ENCODE measurements at regions not wholly inside any gene's neighbourhood (a gene's known extent, or its start where the extent isn't known, plus 50 kb on each side); places are given as distances from the start of the nearest gene placed in this dataset.

- no peak for DNase-seq
Measured at GRCh38 chr1:182114627-182115023, 53.1 kb upstream of the ZNF648 start.

DNA sequence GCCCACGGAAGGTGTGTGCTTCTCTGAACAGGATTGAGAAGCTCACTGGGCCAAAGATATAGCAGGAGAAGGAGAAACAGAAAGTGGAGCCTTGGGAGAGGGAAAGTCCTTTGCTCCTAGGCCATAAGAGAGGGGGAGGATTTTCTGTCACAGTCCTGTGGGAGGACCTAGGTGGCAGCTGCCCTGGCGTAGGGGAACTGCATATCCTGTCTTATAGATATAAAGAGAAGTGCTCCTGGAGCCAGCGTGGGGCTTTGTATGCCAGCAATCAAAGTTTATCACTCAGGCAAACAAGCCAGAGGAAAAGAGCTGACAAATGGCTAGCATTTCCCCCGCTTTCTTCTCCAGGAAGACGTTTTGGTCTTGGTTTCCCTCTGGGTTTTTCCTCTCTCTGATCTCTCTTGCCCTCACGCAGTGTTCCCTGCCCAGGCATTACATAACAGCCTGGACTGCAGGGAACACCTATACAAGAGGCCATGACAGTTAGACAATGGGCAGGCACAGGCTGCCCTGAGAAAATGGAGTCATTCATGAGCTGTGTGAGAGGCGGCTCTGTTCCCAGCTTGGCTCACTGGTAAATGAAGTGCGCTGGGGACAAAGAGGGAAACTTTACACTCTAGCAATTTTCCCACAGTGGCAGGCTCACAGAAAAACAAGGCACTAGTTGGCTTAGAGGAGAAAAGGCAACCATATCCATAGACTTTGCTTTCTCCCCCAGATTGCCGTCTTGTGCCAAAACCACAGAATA, 52.5 kb upstream of the ZNF648 start:
- DNase-seq, result no peak

GRCh38 chr1:182111496-182111895, 50.0 kb upstream of the ZNF648 start:
- no peak for DNase-seq

Data from activated effector memory CD4-positive, alpha-beta T cell treated with anti-CD3 and anti-CD28 coated beads, Interleukin-2, amount 50 U/mL, for 16 hours (primary cell).